Skeletal muscle tissue (tissue), 3 donors: ENCODE measurements at regions not wholly inside any gene's neighbourhood (a gene's known extent, or its start where the extent isn't known, plus 50 kb on each side); places are given as distances from the start of the nearest gene placed in this dataset.

Experiments used
- H3K27ac ChIP-seq: one replicate; pipeline ENCODE4 v1.7.0; 2013; ENCODE audit warnings: mild to moderate bottlenecking, low read depth, low read length, inconsistent platforms
- H3K27me3 ChIP-seq, 3 donors: one replicate each; pipeline ENCODE4 v1.7.0; 2013; ENCODE audit warnings: low read length in 3 of 3; ENCODE audit not compliant: control insufficient read depth in 3 of 3, insufficient read depth in 3 of 3
- H3K36me3 ChIP-seq, 3 donors: one replicate each; pipeline ENCODE4 v1.7.0; 2013; ENCODE audit warnings: low read length in 3 of 3; ENCODE audit not compliant: control insufficient read depth in 3 of 3, insufficient read depth in 3 of 3
- H3K4me1 ChIP-seq, 3 donors: one replicate each; pipeline ENCODE4 v1.7.0; 2013; ENCODE audit warnings: low read length in 3 of 3, mild to moderate bottlenecking in 3 of 3; ENCODE audit not compliant: control insufficient read depth in 3 of 3, insufficient read depth in 3 of 3
- H3K4me3 ChIP-seq, 3 donors: one replicate each; pipeline ENCODE4 v1.7.0; 2013; ENCODE audit warnings: low read length in 3 of 3
- H3K9ac ChIP-seq, 3 donors: one replicate each; pipeline ENCODE4 v1.7.0; 2013; ENCODE audit warnings: low read length in 3 of 3, mild to moderate bottlenecking in 3 of 3, moderate library complexity in 2 of 3, low read depth in 1 of 3
- H3K9me3 ChIP-seq, 3 donors: one replicate each; pipeline ENCODE4 v1.7.0; 2013; ENCODE audit warnings: low read length in 3 of 3; ENCODE audit not compliant: control insufficient read depth in 3 of 3
- donor health status: Osteomylitis.

DNA sequence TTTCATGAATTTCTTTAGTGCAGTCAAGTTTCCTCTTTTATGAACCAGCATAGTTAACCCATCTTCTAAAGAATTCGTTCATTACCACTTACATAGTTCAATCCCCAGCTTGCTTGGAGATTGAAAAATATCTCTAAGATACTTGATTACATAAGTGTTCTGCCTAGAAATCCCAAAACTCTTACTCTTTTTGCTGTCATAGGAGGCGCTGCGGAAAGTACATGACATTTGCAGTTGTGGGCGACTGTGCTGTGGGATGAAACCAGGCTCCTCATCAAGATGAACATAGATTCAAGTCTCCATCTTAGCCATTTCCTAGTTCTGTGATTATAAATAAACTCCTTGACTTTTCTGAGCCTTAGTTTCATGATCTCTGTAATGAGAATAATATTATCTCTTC, 107.1 kb upstream of the SORBS2 start:
- H3K4me1 ChIP-seq: peaks cover 0 to 4% (median 0%) of the 10 kb centered on the region in 3 donors

DNA sequence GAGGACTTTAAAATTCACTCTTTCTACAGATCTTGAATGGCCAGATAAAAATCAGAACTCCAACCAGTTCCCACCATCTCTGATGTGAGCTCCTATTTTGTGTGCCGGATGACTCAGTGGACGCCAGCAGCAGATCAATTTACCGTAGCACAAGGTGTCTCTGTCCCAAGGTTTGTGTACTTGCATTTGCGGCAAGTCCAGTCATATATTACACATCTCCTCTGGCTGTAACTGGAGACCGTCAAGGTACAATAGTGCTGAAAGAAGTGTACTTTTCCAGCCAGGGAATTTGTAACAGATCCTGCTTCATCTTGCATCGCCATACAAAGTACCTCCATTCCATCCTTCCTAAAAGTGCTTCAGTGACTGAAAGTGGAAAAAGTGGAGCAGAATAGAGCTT, 108.2 kb upstream of the SORBS2 start:
- Histone ChIP-seq H3K36me3 (no peaks in the 10 kb centered on the region), H3K27me3 (peaks cover 3 to 5% (median 4%) of the 10 kb centered on the region in 3 donors), H3K27ac (no peak overlapping the region), H3K4me3 (no peak overlapping the region), H3K9ac (no peak overlapping the region), H3K9me3 (no peaks in the 10 kb centered on the region), H3K4me1 (peaks cover 0 to 4% (median 0%) of the 10 kb centered on the region in 3 donors)

More for the DNA sequence above, 107.1 kb upstream of the SORBS2 start:
- Histone ChIP-seq H3K9ac (no peak overlapping the region), H3K36me3 (no peaks in the 10 kb centered on the region), H3K4me3 (no peak overlapping the region), H3K27ac (no peak overlapping the region), H3K27me3 (peaks cover 3 to 5% (median 4%) of the 10 kb centered on the region in 3 donors), H3K9me3 (no peaks in the 10 kb centered on the region)

DNA sequence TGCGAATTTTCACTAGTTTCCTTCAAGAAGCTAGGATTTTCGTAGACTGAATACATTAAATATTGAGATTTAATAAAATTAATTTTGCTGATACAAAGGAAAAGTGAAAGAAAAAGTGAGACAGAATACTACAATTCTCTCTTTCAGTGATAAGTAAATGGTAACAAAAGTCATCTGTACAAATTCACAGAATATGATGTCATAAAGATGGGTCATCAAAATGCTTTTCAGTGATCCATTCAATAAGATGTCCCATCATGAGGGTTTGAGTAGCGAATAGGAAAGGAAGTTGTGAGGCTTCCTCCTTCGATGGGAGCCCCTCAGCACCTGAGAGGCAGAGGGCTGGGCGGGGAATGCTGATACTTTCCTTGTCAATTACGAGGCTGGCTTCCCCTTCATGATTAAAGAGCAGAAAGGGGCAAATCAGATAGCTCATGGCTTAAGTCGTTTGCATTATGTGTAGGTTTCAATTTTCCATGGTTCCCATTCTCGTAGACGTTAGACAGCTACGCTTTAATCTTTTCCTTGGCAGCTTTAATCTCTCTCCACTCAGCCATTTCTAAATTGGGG, 108.8 kb upstream of the SORBS2 start:
- Histone ChIP-seq H3K27me3 (peaks cover 3 to 5% (median 4%) of the 10 kb centered on the region in 3 donors), H3K9ac (no peak overlapping the region), H3K9me3 (no peaks in the 10 kb centered on the region), H3K36me3 (no peaks in the 10 kb centered on the region), H3K4me3 (no peak overlapping the region), H3K27ac (no peak overlapping the region), H3K4me1 (peaks cover 0 to 4% (median 0%) of the 10 kb centered on the region in 3 donors)

DNA sequence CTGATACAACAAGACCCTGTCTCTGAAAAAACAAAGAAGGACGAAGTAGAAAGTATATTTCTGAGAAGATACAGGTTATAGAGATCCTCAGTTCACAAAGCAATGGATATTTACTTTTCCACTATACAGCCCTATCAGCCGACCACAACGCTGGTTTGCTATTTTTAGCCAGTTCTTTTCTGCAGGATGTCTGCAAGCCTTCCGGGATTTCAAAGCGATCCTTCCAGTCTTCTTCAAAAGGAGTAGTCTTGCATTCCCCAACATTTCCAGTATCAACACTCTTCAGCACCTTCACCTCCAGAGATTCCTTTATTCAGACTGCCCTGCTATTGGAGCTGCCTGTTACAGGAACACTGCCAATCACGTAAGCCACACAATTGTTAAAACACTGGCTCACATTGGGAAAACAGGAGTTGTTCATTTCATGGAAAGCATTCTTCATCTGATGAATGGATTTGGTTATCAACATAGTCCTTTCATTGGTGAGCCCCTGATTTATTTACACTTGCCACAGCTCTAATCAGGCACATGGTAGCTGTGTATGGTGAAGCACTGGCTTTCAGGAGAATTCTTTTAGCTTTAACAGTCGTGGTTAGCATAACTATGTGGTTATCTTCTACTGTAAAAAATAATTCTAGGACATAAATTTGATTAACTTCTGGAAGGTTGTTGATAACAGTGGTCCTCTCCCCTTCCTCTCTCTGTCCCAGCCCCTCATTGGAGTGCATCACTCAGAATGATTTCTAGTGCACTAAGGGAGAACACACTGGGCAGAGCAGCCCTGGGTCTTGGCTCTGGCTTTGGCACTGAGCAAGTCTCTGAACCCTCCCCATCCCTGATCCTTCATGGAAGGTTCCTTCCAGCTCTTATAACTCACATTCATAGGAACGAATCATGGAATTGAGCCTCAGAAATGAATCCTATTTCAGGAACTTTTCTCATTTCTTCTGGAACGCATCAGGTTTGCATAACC, 109.9 kb upstream of the SORBS2 start:
- H3K4me1 ChIP-seq: peaks cover 0 to 4% (median 0%) of the 10 kb centered on the region in 3 donors
- peaks cover 3 to 5% (median 4%) of the 10 kb centered on the region in 3 donors for H3K27me3 ChIP-seq
- H3K27ac ChIP-seq: no peak overlapping the region
- H3K9ac ChIP-seq: no peak overlapping the region
- H3K4me3 ChIP-seq: no peak overlapping the region
- H3K9me3 ChIP-seq: no peaks in the 10 kb centered on the region
- no peaks in the 10 kb centered on the region for H3K36me3 ChIP-seq

DNA sequence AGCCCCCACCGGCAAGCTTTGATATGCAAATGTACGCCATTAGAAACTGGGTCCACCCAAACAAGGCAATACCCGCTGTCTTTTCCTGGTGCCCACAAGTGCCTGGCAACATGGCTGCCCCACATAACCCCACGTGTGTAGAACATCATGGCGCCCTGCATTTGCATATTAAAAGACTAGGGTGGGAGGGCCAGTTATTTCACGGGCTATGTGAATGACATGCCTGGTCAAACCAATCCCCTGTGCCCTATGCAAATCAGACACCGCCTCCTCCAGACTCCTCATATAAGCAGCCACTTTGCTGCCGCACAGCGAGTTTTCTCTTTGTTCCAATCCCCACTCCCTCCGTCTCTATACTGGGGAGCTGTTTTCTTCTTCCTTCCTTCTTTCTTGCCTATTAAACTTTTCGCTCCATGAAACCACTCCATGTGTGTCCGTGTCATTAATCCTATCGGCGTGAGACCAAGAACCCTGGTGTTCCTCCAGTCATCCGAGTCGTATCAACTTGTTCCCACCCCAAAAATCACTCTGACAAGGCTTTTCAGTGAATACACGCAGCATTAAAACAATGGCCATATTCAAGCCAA, 112.6 kb upstream of the SORBS2 start:
- Histone ChIP-seq H3K9ac (no peak overlapping the region), H3K4me1 (peaks cover 0 to 4% (median 0%) of the 10 kb centered on the region in 3 donors), H3K9me3 (no peaks in the 10 kb centered on the region), H3K36me3 (no peaks in the 10 kb centered on the region), H3K4me3 (no peak overlapping the region), H3K27ac (no peak overlapping the region), H3K27me3 (peaks cover 0 to 3% (median 2%) of the 10 kb centered on the region in 3 donors)

DNA sequence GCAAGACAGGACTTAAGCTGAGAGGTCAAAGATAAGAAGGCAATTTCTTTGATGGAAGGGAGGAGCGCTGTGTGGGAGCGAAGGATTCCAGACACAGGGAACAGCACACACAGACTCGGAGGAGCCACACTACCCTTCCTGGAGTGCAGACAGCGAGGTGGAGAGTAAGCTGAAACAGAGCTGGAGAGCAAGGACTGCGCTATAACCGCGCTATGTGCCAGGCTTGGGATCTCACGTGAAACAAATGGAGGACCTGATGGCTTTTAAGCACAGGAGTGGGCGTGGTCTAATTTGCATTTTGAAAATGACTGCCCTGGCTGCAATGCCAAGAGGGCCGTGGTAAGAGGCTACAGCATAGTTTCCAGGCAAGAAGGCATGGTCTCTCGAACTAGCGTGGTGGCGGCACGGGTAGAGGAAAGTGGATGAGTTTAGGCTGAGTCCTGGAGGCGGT, 113.9 kb upstream of the SORBS2 start:
- no peak overlapping the region for H3K9ac ChIP-seq
- no peaks in the 10 kb centered on the region for H3K4me1 ChIP-seq
- no peaks in the 10 kb centered on the region for H3K9me3 ChIP-seq
- H3K4me3 ChIP-seq: no peak overlapping the region
- H3K36me3 ChIP-seq: no peaks in the 10 kb centered on the region
- H3K27ac ChIP-seq: no peak overlapping the region
- H3K27me3 ChIP-seq: peaks cover 0 to under 1% (median 0%) of the 10 kb centered on the region in 3 donors

DNA sequence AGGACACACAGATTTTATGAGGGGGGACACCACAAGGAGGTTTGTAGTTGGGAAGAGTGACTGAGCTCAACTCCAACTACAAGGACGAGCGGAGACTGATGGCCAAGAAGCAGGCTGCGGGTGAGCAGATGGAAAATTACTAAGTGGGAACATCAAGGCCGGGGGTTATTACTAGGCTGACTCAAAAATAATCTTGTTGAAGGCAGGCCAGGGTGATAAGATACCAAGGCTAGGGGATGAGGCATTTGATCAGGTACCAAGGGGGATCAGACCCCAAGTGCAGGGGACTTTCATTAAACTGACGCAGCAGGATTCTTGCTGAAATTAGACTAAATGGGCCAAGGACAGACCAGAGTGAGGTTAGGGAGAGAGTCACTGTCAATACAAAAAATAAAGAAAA, 119.4 kb upstream of the SORBS2 start:
- H3K9ac ChIP-seq: no peak overlapping the region
- no peaks in the 10 kb centered on the region for H3K36me3 ChIP-seq
- H3K27me3 ChIP-seq: no peaks in the 10 kb centered on the region
- H3K27ac ChIP-seq: no peak overlapping the region
- no peaks in the 10 kb centered on the region for H3K9me3 ChIP-seq
- H3K4me3 ChIP-seq: no peak overlapping the region
- H3K4me1 ChIP-seq: no peaks in the 10 kb centered on the region

DNA sequence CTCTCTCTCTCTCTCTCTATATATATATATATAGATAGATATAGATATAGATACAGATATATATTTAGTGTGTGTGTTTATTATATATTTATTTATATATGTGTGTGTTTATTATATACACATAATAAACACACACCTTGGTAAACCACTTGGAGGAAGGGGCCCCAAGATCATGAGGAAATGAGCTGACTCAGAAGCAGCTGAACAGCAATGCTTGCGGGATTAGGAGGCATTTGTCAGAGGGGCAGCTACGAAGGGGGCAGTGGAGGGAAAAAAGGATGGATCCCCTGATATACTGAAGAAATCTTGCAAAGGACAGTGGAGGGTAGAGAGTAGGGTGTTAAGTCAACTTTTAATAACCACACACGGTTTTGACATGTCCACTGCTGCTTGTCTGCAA, 120.0 kb upstream of the SORBS2 start:
- Histone ChIP-seq H3K27ac (peak overlapping the region; percentile 60), H3K9ac (peak overlapping the region in 1 of 3 donors; percentile 14), H3K27me3 (no peaks in the 10 kb centered on the region), H3K36me3 (no peaks in the 10 kb centered on the region), H3K4me3 (no peak overlapping the region), H3K9me3 (no peaks in the 10 kb centered on the region), H3K4me1 (no peaks in the 10 kb centered on the region)

DNA sequence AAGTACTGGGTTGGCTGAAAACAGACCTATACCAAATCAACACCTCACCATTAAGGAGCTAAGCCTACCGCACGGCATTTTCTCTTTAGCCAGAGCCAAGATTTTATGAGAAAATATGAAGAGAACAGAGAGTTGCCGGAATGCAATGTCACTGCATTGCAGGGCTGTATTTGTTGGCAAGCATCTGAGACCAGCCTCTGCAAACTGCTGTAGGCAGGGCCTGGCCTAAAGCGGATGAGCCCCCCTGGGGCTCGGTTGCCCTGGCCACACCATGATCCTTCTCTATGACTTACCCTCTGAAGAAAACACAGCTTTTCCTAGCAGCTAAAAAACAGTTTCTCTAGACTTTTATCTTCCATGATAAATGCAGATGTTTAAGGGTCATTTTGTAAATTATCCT, 120.5 kb upstream of the SORBS2 start:
- Histone ChIP-seq H3K4me1 (no peaks in the 10 kb centered on the region), H3K27me3 (no peaks in the 10 kb centered on the region), H3K36me3 (no peaks in the 10 kb centered on the region), H3K9ac (peak overlapping the region in 1 of 3 donors; percentile 14), H3K27ac (peak overlapping the region; percentile 60), H3K9me3 (no peaks in the 10 kb centered on the region), H3K4me3 (no peak overlapping the region)
